ENCODE measurements at regions not wholly inside any gene's neighbourhood (a gene's known extent, or its start where the extent isn't known, plus 50 kb on each side); places are given as distances from the start of the nearest gene placed in this dataset.

DNA sequence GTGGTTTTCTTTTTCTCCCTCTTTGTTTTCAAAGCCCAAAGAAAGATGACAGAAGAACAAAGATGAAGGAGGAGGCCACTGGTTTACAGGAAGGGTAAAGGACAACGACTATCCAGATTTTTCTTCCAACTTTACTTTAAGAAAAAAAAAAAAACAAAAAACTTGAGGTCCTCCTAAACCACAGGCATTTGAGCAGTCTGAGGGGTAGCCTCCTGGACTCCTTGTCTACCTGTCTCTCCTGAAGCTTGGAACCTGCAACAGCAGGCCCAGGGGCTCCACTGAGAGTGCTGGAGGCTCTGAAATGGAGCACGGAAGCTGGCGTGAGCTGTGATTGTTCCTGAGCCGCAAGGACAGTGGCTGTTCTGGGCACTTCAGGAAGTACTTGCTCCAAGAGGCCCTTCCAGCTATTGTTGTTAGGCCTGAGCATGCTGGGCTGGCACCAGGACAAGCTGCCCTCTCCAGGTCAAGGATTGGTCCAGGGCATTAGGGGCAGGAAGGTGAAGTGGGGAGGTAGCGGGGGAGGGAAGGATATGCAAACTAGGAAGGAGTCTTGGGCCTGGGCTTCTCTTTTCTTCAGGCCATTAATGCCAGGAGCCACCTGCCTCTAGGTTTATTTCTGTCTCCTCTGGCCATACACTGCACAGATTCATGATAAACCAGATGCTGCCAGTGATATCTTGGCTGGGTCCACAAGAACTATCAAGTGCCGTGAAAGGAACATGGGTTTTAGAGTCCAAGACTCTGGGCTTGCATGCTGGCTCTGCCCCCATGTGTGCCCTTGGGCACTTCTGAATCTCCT is 147.3 kb downstream of the CCDC34 start:
- DNase-seq (ENCODE audit: low read depth in 2 of 2), result no peak

DNA sequence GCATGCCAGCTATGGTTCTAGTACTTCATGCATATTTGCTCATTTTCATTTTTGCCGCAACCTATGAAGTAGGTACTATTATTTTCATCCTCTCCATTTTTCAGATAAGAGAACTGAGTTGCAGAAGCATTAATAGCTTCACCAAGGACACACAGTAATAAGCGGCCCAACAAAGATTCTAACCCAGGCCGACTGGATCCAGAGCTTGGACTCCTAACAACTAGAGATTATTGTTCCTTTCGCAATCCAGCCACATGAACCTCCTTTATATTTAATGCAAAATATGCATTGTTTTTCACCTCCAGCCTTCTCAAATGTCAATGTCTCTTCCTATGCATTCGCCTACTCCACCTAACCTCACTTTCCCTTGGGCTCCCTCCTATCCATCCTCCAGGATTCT is 148.3 kb downstream of the CCDC34 start:
- no peak for DNase-seq (ENCODE audit: low read depth in 2 of 2)

DNA sequence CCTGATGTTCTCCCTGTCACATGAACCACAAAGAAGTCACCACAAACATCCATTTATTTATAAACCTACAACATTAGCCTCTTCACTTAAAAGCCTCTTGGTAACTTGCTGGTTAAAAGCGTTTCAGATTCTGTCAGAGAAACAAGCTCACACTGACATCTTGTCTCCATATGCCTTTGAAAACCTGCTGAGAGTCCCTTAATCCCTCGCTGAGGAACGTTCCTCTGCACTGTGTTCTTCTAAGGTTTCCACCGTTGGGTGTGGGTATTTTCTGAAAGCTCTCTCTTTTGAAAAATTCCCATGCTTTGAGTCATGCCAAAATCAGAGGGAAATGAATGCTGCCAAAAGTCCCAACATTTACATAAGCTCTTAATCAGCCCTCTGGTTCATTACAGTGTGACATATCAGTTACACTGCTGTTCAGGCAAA is 149.8 kb downstream of the CCDC34 start:
- DNase-seq (ENCODE audit: low read depth in 2 of 2), result no peak

- no peak for DNase-seq (ENCODE audit: low read depth in 2 of 2)
These were observed 150.7 kb downstream of the CCDC34 start for GRCh38 chr11:27212248-27212780.

DNA sequence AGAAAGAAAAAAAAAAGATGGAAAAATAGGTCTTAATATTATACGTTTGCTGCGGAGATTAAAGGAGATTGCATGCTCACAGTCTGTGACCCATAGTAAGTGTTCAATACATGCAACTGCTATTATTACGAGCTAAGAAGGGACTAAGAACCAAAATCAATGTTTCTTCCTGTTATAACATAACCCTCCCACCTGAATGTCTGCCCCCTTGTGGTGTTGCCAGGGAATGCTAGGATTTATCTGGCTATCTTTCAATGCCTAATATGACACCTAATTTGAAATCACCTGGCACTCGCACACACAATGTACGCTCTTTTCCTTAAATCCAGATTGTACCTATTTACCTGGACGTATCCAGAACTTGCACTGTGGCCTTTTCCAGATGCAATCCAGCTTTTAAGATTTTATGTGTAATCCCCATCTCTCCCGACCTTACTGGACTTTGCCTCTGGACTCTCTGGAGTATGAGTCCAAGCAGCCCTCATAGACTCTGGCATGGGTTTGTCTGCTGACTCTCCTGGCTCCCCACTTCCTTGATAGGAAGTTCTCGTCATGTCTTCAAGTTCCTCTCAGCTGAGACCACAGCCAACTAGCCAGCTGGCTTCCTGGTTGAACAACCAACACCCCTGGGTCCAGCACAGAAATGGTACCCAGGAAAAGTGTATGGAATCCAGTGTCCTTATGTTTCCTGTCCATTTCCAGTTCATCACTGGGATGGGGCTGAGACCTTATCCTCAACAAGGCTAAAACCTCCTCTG is 151.5 kb downstream of the CCDC34 start:
- DNase-seq (ENCODE audit: low read depth in 2 of 2), result peak in 1 of 2 experiments; percentile 2

DNA sequence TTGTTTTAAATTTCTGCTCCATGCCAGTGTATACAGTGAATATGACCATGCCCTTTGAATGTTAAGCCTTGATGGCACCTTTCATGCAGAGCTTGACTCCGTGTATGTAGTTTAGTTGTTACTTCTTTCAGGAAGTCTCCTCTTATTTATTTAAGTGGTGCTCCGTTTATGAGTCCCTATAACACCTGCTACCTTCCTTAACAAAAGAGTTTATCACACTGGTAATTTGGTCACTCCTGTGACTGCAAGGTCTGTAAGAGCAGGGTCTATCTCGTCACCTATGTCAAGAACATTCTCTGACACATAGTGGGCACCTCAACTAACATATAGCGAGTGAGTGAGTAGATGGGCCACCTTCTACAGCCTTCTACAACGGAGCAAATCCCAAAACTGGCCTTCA is 152.5 kb downstream of the CCDC34 start:
- DNase-seq (ENCODE audit: low read depth in 2 of 2), result no peak

DNA sequence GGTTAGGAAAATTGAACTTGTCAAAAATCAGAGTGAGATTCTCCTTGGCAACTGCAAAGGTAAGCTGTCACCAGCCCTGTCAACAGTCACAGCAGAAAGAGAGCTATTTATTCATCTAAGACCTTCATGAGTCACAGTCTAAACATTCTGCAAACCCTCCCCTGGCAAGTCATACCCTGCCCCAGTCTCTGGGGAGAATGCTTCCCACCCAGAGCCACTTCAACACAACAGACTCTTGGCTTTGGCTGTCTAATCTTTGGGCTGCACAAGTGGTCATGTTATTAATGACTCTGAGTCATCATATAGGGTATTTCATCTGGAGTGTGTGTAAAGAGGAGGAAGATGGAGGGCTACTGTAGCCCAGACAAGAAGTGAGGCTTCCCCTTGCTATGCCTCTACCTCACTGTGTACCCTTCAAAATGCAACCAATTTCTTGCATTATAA is 153.4 kb downstream of the CCDC34 start:
- no peak for DNase-seq (ENCODE audit: low read depth in 2 of 2)

DNA sequence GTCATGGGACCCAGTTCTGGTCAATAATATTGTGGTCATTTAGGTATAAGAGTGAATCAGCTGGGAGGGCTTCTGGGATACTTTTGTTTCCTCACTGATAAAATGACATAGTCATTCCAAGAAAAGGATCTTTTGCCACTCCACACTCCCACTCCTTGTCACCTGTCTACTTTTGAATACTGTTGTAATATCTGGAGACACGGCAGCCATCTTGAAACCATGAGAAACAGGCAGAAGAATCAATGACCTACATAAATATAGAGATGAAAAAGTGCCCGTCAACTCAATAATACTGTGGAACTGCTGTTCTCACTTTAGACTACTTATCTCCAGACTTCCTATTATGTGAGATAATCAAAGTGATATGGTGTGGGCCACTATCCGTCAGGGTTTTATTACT is 154.2 kb downstream of the CCDC34 start:
- no peak for DNase-seq (ENCODE audit: low read depth in 2 of 2)

GRCh38 chr11:27207025-27207650 is 155.9 kb downstream of the CCDC34 start:
- no peak for DNase-seq (ENCODE audit: low read depth in 2 of 2)

- DNase-seq (ENCODE audit: low read depth in 2 of 2), result no peak
These were observed 157.0 kb downstream of the CCDC34 start for GRCh38 chr11:27205779-27206570.

GRCh38 chr11:27205250-27205649 is 157.8 kb downstream of the CCDC34 start:
- DNase-seq (ENCODE audit: low read depth in 2 of 2), result no peak

DNA sequence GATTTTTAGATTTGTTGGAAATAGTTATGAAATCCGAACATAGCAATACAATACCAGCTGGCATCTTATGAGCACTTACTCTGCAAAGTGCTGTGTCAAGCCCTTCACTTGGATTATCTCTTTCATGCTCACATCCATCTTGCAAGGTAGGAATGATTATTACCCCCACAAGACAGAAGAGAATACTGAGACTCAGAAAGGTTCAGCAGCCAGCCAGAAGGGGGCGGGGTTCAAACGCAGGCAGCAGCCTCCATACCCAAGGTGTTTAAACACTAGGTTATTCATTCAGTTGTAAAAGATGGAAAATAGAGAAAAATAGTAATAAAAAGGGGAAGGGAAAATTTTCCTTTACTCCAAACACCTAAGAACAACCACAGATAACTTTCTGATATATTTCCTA is 158.5 kb downstream of the CCDC34 start:
- peak in 1 of 2 experiments; percentile 5 for DNase-seq (ENCODE audit: low read depth in 2 of 2)

DNA sequence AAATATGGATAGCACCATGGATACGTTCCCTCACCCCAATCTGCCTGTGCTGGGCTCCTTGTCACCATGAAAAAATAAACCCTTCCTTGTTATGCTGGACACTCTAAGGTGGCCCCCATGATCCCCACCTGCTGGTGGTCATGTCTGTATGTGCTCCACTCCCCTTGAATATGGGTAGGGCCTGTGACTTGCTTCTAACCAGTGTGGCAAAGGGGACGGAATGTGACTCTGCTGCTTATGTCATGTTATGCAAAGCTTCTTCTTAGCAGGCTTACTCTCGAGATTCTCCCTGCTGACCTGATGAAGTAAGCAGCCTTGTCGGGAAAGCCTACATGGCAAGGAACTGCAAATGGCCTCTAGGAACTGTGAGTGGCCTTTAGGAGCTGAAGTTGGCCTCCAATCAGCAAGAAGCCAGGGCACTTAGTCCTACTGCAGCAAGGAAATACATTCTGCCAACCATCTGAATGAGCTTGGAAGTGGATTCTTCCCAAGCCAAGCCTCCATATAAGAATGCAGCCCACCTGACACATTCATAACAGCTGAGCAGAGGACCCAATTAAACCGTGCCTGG is 159.9 kb downstream of the CCDC34 start:
- no peak for DNase-seq (ENCODE audit: low read depth in 2 of 2)

DNA sequence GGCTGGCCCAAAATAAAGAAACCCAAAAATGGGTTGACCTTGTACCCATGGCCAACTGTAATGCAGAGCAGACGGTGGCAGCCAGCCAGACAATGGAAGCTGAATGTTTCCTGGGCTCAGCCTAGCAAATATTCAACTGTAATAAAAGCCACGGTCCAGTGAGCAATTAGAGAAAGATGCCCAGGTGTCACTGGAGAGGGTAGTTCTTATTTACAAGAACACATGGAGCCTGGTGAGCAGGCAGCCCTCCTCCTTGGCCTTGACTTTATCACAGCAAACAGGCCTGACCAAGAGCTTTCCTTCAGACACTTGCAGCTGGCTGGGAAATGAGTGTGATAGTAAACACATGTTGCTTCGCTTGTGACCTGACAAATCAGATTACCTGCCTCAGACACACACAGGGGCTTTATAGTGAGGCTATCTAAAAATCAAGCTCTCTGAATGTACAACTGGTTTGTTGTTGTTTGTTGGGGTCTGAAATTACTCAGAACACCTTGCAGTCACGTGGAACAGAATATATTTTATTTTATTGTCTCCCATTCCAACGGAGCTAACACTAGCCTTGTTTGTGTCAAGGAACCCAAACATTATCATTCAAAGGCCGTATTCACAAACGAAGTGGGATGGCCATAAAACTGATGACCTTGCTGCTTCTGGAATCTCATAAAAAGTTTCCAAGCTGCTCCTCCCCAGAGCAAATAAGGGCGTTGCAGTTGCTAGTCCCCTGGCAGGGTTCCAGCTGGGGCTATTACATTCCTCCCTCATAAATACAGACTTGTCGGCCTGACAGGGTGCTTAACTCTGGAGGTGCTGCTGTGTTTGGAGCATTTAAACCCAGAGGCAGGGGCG is 161.1 kb downstream of the BBOX1 start:
- no peak for DNase-seq (ENCODE audit: low read depth in 2 of 2)

DNA sequence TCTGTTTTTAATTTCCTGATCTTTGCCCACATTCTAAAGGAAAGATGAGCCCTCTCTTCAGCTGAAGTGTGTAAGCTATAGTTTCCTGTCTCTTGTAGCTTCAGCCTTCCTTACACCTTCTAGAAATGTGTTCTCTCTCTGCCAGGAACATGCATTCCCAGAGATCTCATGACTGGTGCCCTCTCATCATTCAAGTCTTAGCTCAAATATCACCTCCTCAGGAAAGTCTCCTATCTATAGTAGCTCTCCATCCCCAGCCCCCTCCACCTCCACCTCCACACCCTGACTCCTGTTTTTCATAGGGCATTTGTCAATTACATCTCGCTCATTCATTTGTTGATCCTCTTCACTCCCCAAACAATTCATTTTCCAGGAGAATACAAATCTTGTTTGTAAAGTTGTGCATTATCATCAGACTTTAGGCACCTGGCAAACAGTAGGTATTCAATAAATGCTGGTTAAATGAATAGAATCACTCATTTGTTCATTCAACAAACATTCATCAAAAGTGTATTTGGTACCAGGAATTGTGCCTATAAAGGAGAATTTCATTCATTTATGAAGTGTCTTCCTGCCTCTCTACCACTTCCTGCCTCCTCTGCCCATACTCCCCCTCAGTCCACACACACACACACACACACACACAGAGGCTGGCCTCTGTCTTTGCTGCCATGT is 160.3 kb downstream of the BBOX1 start:
- DNase-seq (ENCODE audit: low read depth in 2 of 2), result no peak

DNA sequence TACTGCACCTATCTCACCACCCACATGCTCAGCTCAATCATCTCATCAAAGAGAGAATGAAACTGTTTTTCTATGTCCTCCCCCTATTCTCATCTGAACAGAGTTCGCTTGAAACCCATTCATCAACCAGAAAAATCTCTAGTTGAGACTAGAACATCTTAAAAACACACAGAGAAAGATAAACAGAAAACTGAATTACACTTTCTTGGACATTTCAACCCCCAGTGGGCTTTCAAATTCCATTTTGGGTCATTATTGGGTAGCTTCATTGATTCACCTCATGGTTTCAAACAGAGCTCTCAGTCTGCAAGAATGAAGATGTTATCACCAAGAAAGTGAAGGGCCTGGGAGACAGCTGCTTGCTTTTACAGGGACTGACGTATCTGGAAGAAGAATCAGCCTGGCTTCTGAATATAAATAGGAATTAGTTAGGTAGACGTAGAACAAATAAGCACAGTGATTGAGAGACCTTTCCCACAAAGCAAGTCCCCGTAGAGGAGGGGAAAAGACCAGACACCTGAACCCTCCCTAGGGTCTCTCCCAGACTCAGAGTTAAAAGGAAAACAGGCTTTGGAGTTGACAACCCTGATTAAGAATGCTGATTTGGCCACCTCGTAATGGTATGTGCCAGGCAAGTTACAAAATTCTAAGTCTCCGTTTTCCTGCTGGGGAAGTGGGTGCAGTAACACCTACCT is 155.7 kb downstream of the BBOX1 start:
- no peak for DNase-seq (ENCODE audit: low read depth in 2 of 2)

DNA sequence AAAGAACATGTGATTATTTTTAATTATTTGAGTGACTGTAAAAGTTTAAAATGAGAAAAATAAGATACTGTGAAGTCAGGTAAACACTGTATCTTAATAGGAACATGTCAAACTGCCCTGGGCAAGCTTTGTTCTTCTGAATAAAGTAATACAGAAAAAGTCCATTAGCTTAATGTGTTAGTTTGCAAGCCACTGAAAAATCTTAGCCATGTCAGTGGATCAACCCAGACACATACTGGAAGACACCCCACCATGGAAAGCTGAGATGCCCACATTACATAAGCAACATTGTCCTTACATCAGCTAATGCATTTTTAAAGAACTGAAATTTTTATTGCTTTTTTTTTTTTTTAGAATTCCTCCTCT is 155.2 kb downstream of the BBOX1 start:
- DNase-seq (ENCODE audit: low read depth in 2 of 2), result no peak

DNA sequence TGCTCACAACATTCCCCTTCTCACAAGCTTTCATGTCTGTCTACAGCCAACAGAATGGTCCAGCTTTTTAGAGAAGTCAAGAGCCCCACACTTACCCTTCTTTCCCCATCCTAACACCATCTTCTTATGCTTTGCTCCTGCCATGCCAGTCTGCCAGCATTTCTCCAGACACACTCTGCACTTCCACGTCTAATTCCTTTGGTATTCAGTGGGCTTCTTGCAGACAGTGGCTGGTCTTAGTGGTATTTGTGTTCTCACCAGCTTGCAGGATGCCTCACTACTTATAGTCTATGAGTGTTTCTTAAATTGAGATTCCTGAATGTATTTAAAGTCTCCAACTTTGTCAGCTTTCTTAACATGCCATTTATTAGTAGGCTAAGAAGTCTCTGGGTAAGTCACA is 154.4 kb downstream of the BBOX1 start:
- DNase-seq (ENCODE audit: low read depth in 2 of 2), result no peak
